GM06990 (cell line): ENCODE measurements at regions not wholly inside any gene's neighbourhood (a gene's known extent, or its start where the extent isn't known, plus 50 kb on each side); places are given as distances from the start of the nearest gene placed in this dataset.

Source experiments
- DNase-seq: peaks from one replicate; pipeline ENCODE4 v3.0.0-alpha.2; 2011; ENCODE audit not compliant: insufficient read length; ENCODE audit errors: extremely low read depth
- H3K27me3 ChIP-seq: replicated peaks from 2 replicates; pipeline ENCODE4 v1.6.0; 2011; ENCODE audit warnings: low read length; ENCODE audit not compliant: control insufficient read depth, insufficient read depth
- H3K36me3 ChIP-seq: 2 replicates; pipeline ENCODE4 v1.5.1; 2011; ENCODE audit warnings: low read length; ENCODE audit not compliant: control insufficient read depth, insufficient read depth
- H3K4me3 ChIP-seq: replicated peaks from 2 replicates; pipeline ENCODE4 v1.5.1; 2011; ENCODE audit warnings: low read depth, mild to moderate bottlenecking, control low read depth, low read length
- TF ChIP-seq, protein P1 (sequence below): IDR thresholded peaks from 2 replicates; pipeline ENCODE4 v1.5.1; 2011; ENCODE audit warnings: low read length, control low read depth, mild to moderate bottlenecking, inconsistent platforms; ENCODE audit not compliant: insufficient read depth, poor library complexity, severe bottlenecking

DNA sequence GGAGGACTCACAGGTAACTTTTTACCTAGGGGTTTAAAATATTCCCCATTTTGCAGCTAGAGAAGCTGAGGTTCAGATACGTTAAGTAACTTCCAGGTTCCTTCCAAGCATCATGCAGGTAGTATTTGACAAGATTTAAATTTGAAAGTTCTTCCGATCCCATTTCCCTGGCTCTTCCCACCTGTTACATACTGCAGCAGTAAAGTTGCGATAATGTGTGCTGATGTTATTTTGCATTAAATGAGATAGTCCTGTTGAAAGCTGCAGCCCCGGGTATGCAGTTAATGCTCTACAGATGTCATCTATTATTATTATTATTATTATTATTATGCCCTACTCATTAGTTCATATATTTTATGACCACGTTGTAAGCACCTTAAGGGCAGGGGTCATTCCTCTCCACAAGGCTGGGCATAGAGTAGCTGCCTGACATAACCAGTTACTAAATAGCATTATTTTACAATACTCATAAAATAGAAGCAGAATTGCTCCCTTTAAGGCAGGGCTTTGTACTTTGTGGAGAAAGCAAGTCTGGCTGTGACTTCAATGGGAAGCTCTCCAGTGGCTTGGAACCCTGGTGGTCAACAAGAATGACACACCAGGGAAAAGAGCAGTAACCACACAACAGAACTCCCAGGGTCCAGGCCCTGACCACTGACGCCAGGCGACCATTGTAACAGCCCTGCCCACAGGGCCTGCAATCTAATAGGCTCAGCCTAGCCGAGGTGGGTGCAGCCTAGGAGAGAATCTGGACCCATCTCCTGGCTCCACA, 90.8 kb upstream of the CALM2 start:
- TF ChIP-seq, protein P1, sequence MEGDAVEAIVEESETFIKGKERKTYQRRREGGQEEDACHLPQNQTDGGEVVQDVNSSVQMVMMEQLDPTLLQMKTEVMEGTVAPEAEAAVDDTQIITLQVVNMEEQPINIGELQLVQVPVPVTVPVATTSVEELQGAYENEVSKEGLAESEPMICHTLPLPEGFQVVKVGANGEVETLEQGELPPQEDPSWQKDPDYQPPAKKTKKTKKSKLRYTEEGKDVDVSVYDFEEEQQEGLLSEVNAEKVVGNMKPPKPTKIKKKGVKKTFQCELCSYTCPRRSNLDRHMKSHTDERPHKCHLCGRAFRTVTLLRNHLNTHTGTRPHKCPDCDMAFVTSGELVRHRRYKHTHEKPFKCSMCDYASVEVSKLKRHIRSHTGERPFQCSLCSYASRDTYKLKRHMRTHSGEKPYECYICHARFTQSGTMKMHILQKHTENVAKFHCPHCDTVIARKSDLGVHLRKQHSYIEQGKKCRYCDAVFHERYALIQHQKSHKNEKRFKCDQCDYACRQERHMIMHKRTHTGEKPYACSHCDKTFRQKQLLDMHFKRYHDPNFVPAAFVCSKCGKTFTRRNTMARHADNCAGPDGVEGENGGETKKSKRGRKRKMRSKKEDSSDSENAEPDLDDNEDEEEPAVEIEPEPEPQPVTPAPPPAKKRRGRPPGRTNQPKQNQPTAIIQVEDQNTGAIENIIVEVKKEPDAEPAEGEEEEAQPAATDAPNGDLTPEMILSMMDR, result no peak
- DNase-seq, result no peak
- Histone ChIP-seq H3K27me3 (no peaks in the 10 kb centered on the region), H3K36me3 (no peaks in the 10 kb centered on the region), H3K4me3 (no peak overlapping the region)

DNA sequence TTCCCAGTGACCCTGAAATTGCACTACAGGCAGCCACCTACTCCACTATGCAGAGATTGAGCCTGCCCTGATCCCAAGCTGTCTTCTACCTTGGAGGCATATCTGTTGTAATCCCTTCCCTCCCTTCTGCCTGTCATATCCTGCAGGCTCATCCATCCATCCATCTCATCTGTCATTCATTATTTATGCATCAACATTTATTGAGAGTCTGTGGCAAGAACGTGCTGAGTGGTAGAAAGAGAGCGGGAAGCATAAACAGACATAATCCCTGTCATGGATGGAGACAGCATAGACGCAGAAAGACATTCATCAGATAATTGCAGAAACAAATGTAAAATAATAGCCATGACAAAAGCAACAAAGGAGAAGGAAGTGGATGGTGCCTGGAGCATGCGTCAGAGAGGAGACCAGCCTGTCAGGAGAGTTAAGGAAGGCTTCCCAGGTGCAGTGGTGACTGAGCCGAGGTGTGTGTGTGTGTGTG, 89.5 kb upstream of the CALM2 start:
- no peaks in the 10 kb centered on the region for H3K27me3 ChIP-seq
- no peak overlapping the region for H3K4me3 ChIP-seq
- TF ChIP-seq, protein P1, result no peak
- no peaks in the 10 kb centered on the region for H3K36me3 ChIP-seq
- no peak for DNase-seq

DNA sequence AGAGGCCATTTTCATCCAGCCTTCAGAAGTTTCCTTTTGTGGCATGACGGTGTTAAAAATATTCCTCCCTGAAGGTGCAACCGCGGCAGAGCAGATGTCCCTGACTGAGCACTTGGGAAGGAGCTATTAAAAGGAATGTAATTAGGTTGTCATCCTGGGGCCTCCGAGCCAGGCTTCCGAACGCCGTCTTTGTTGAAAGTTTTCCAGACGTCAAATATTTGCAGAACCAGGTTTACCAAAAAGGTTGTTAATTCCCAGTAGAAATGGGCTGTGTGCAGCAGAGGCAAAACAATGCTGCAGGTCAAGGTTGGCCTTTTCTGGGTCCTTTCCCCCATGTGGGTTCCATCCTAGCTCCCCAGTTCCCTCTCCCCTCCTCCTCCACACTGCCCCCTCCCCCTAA, 88.8 kb upstream of the CALM2 start:
- TF ChIP-seq, protein P1, result no peak
- no peak for DNase-seq
- H3K4me3 ChIP-seq, result no peak overlapping the region
- H3K27me3 ChIP-seq, result no peaks in the 10 kb centered on the region
- H3K36me3 ChIP-seq, result no peaks in the 10 kb centered on the region

DNA sequence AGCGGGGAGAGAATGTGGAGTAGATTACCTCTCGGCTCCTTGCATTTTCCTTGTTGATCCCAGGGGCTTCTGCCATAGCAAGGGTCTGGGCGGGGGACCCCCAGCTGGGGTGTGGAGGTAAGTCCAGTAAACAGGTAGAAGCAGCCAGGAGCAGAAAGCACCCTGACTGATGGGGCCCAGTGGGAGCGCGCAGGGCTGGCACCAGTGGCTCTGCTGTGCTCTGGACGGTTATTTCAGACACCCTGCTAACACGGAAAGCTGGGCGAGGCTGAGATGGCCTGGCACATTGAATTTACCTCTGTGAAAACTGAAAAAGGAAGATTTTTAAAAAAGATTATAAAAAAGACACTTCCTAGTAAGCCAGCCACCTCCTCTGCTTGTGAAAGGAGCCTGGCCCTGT, 88.4 kb upstream of the CALM2 start:
- TF ChIP-seq, protein P1, result no peak
- DNase-seq, result no peak
- Histone ChIP-seq H3K4me3 (no peak overlapping the region), H3K36me3 (no peaks in the 10 kb centered on the region), H3K27me3 (no peaks in the 10 kb centered on the region; the same call in 1 of the 2 replicates)

DNA sequence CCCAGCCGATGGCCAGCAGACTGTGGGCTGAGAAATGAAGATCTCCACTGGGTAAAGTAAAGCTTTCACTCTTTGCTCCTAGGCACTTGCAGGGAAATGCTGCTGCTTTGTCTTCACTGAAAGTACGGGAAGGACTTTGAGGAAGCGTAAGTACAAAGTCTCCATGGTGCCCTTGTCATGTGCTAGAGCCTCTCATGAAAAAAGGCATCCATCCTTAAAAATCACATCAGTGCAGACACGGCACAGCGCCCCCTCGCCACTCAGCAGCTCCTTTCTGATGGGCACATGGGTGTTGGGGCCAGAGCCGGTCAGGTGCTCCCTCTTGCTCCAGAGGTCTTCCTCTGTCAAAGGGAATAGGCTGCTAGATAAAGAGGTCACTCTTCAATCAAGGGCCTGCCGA, 87.8 kb upstream of the CALM2 start:
- no peak for DNase-seq
- Histone ChIP-seq H3K36me3 (no peaks in the 10 kb centered on the region), H3K27me3 (no peaks in the 10 kb centered on the region; the same call in 1 of the 2 replicates), H3K4me3 (no peak overlapping the region)
- TF ChIP-seq, protein P1, result no peak
